ENCODE measurements at regions not wholly inside any gene's neighbourhood (a gene's known extent, or its start where the extent isn't known, plus 50 kb on each side); places are given as distances from the start of the nearest gene placed in this dataset.

- no peak for ATAC-seq
- no peak overlapping the region for H3K4me3 ChIP-seq
- Mint-ChIP-seq H3K27ac (no peak overlapping the region), H3K4me3 (no peak overlapping the region), H3K4me1 (peaks cover 5% of the 10 kb centered on the region), H3K27me3 (ENCODE audit: insufficient read depth, low read depth, poor library complexity) (no peaks in the 10 kb centered on the region), H3K9me3 (no peaks in the 10 kb centered on the region), H3K36me3 (ENCODE audit: low read depth) (no peaks in the 10 kb centered on the region)
- peaks cover 7% of the 10 kb centered on the region; the same call in 1 of the 2 replicates for H3K4me1 ChIP-seq (ENCODE audit: insufficient read depth)
- no peak overlapping the region for H3K4me2 ChIP-seq
- H4K20me1 ChIP-seq (replicated peaks; ENCODE audit: insufficient read depth), result no peaks in the 10 kb centered on the region
- TF ChIP-seq STAT1 (IDR thresholded peaks at IDR 0.05; ENCODE audit: unreplicated experiment) (no peak), NANOG (IDR thresholded peaks at IDR 0.05; ENCODE audit: borderline replicate concordance) (no peak), EZH2 (IDR thresholded peaks at IDR 0.05; ENCODE audit: low read depth, unreplicated experiment) (no peak), CTCF (conservative IDR thresholded peaks at IDR 0.05; ENCODE audit: low read depth in 2 of 2) (no peak), ZNF462 (CRISPR knock-in tag; IDR thresholded peaks at IDR 0.05) (no peak), JUNB (IDR thresholded peaks at IDR 0.05; ENCODE audit: unreplicated experiment) (no peak), ZNF114 (CRISPR knock-in tag; IDR thresholded peaks at IDR 0.05) (no peak), POLR2AphosphoS5 (IDR thresholded peaks at IDR 0.05; ENCODE audit: low read depth) (no peak), EZH2phosphoT487 (IDR thresholded peaks at IDR 0.05; ENCODE audit: unreplicated experiment) (no peak)
- H3K79me2 ChIP-seq (replicated peaks; ENCODE audit: insufficient read depth), result no peaks in the 10 kb centered on the region
- no peaks in the 10 kb centered on the region for H3K27me3 ChIP-seq (ENCODE audit: insufficient read depth)
- H2AFZ ChIP-seq, result no peak overlapping the region
- DNase-seq (ENCODE audit: low spot score), result no peak
- H3K36me3 ChIP-seq (ENCODE audit: insufficient read depth), result no peaks in the 10 kb centered on the region
- no peaks in the 10 kb centered on the region for H3K9me2 ChIP-seq (ENCODE audit: insufficient read depth)
- no peak overlapping the region for H3K27ac ChIP-seq (ENCODE audit: low read depth)
- H3F3A ChIP-seq (replicated peaks; ENCODE audit: low read depth), result no peaks in the 10 kb centered on the region
Measured at GRCh38 chr12:73125148-73125547, 853.0 kb downstream of the TRHDE start.

Data from GM23338 (cell line).